ENCODE measurements at regions not wholly inside any gene's neighbourhood (a gene's known extent, or its start where the extent isn't known, plus 50 kb on each side); places are given as distances from the start of the nearest gene placed in this dataset.

DNA sequence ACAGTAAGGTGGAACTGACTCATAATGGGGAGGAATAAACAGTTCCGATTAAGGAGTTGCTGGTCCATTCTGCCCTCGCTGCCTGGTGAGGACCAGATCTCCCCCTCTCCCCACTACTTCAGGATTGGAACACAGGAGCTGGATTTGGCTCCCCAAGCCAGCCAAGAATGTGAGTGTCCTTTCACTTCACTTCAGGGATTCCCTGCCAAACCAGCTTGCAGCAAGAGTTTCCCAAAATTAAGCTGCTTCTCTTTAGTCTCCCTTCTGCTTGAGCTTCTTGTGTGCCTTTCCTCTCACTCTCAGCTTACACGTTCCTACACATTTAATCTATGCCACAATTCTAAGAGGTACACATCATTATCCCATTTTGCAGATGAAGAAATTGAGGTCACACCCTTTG, 234.1 kb downstream of the BUD13 start:
- DNase-seq (ENCODE audit: low spot score) (no peak), ATAC-seq (no peak), FAIRE-seq (no peak)
- no peaks in the 10 kb centered on the region for H3K9me3 ChIP-seq (ENCODE audit: low read length)
- no peak overlapping the region for H3K27ac ChIP-seq (ENCODE audit: extremely low read length, insufficient read depth, low read length)
- ChIA-PET CTCF (ENCODE audit: low intra/inter-chr PET ratio, low total read pairs) (no interaction called here), POLR2A (no interaction called here)
- H3K4me3 ChIP-seq (replicated peaks in 1 of 3; ENCODE audit: insufficient read depth in 1 of 3, low read depth in 2 of 3, low read length in 3 of 3), result no peak overlapping the region
- no peaks in the 10 kb centered on the region for H3K36me3 ChIP-seq (replicated peaks in 1 of 2; ENCODE audit: control insufficient read depth in 1 of 2, insufficient read depth in 2 of 2, low read length in 2 of 2)
- H3K79me2 ChIP-seq (ENCODE audit: insufficient read depth, low read length), result no peaks in the 10 kb centered on the region
- no peak overlapping the region for H2AFZ ChIP-seq (ENCODE audit: low read length)
- peaks cover 8% of the 10 kb centered on the region; the same call in 1 of the 2 replicates for H3K4me1 ChIP-seq (ENCODE audit: insufficient read depth, low read length)
- intact Hi-C loops (cut with micrococcal nuclease; ENCODE audit: unreplicated experiment) (no loop called here), in situ Hi-C loops (cut with HindIII; ENCODE audit: extremely low pct_ligation_motif_present, low pct_unique_long_range_greater_than_20kb) (no loop called here)
- H3K4me2 ChIP-seq (ENCODE audit: low read depth, low read length), result no peak overlapping the region
- no peaks in the 10 kb centered on the region for H4K20me1 ChIP-seq (ENCODE audit: insufficient read depth, low read length)
- H3K27me3 ChIP-seq (ENCODE audit: control insufficient read depth in 1 of 2, insufficient read depth in 2 of 2, low read length in 2 of 2), result peaks cover 0 to 2% of the 10 kb centered on the region in 2 experiments; a peak in 2 of 5 replicates
- TF ChIP-seq HNRNPH1 (optimal IDR thresholded peaks at IDR 0.05; ENCODE audit: low read depth, low read length), result no peak
- TF ChIP-seq ZNF775 (CRISPR knock-in tag; IDR thresholded peaks at IDR 0.05; ENCODE audit: borderline replicate concordance), result no peak
- TF ChIP-seq HMG20B (CRISPR knock-in tag; conservative IDR thresholded peaks at IDR 0.05), result no peak
- TF ChIP-seq, protein P1, sequence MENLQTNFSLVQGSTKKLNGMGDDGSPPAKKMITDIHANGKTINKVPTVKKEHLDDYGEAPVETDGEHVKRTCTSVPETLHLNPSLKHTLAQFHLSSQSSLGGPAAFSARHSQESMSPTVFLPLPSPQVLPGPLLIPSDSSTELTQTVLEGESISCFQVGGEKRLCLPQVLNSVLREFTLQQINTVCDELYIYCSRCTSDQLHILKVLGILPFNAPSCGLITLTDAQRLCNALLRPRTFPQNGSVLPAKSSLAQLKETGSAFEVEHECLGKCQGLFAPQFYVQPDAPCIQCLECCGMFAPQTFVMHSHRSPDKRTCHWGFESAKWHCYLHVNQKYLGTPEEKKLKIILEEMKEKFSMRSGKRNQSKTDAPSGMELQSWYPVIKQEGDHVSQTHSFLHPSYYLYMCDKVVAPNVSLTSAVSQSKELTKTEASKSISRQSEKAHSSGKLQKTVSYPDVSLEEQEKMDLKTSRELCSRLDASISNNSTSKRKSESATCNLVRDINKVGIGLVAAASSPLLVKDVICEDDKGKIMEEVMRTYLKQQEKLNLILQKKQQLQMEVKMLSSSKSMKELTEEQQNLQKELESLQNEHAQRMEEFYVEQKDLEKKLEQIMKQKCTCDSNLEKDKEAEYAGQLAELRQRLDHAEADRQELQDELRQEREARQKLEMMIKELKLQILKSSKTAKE (CRISPR knock-in tag; IDR thresholded peaks at IDR 0.05; ENCODE audit: borderline replicate concordance), result no peak
- TF ChIP-seq ZNF562 (CRISPR knock-in tag; IDR thresholded peaks at IDR 0.05; ENCODE audit: borderline replicate concordance), result no peak
- TF ChIP-seq RBM39 (IDR thresholded peaks at IDR 0.05; ENCODE audit: low read depth, low read length, poor library complexity, severe bottlenecking), result no peak
- TF ChIP-seq, protein P2, sequence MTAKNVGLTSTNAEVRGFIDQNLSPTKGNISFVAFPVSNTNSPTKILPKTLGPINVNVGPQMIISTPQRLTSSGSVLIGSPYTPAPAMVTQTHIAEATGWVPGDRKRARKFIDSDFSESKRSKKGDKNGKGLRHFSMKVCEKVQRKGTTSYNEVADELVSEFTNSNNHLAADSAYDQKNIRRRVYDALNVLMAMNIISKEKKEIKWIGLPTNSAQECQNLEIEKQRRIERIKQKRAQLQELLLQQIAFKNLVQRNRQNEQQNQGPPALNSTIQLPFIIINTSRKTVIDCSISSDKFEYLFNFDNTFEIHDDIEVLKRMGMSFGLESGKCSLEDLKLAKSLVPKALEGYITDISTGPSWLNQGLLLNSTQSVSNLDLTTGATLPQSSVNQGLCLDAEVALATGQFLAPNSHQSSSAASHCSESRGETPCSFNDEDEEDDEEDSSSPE (CRISPR knock-in tag; IDR thresholded peaks at IDR 0.05), result no peak
- TF ChIP-seq ZNF850 (CRISPR knock-in tag; conservative IDR thresholded peaks at IDR 0.05), result no peak
- TF ChIP-seq WIZ (CRISPR knock-in tag; IDR thresholded peaks at IDR 0.05), result no peak
- TF ChIP-seq MXI1 (IDR thresholded peaks at IDR 0.05; ENCODE audit: borderline replicate concordance, low read depth, low read length), result no peak
- TF ChIP-seq ARHGAP35 (CRISPR knock-in tag; IDR thresholded peaks at IDR 0.05; ENCODE audit: borderline replicate concordance), result no peak
- BruUV-seq (replicated peaks), result no TSS peak
- H3K9ac ChIP-seq (ENCODE audit: insufficient read depth, low read depth, low read length), result no peak overlapping the region
- WGBS (ENCODE audit: low lambda C conversion rate), result 57% methylated on average over 3 of the region's 3 CpGs

All from HepG2 (cell line).